Fibroblast of peridontal ligament (primary cell): ENCODE measurements at regions not wholly inside any gene's neighbourhood (a gene's known extent, or its start where the extent isn't known, plus 50 kb on each side); places are given as distances from the start of the nearest gene placed in this dataset.
A peak's percentile ranks its signal among the peaks of the same experiment; 100 is the strongest.

ENCODE experiments used
- DNase-seq: peaks from one replicate; pipeline ENCODE4 v3.0.0-alpha.2; 2010; ENCODE audit errors: extremely low read depth

- DNase-seq = peak; percentile 72
Observed at GRCh38 chr7:91519241-91520158, 255.3 kb downstream of the FZD1 start.

GRCh38 chr7:91520645-91521044, 256.4 kb downstream of the FZD1 start:
- no peak for DNase-seq

GRCh38 chr7:91526404-91526803, 262.2 kb downstream of the FZD1 start:
- DNase-seq = no peak

- no peak for DNase-seq
Observed at GRCh38 chr7:91527460-91527859, 263.2 kb downstream of the FZD1 start.

- no peak for DNase-seq
Observed at GRCh38 chr7:91533996-91534395, 269.8 kb downstream of the FZD1 start.

GRCh38 chr7:91537260-91538152, 273.3 kb downstream of the FZD1 start:
- no peak for DNase-seq

GRCh38 chr7:91541641-91542040, 277.4 kb downstream of the FZD1 start:
- DNase-seq = peak; percentile 56

- no peak for DNase-seq
Observed at GRCh38 chr7:91543646-91544045, 279.4 kb downstream of the FZD1 start.

GRCh38 chr7:91549878-91550277, 285.6 kb downstream of the FZD1 start:
- DNase-seq = no peak

- no peak for DNase-seq
Observed at GRCh38 chr7:91550931-91551330, 286.7 kb downstream of the FZD1 start.

- DNase-seq = no peak
Observed at GRCh38 chr7:91551377-91552175, 287.3 kb downstream of the FZD1 start.

- no peak for DNase-seq
Observed at GRCh38 chr7:91553410-91553895, 289.2 kb downstream of the FZD1 start.

- DNase-seq = no peak
Observed at GRCh38 chr7:91554883-91555282, 290.6 kb downstream of the FZD1 start.

- DNase-seq = no peak
Observed at GRCh38 chr7:91556239-91556638, 292.0 kb downstream of the FZD1 start.

GRCh38 chr7:91556956-91557650, 292.9 kb downstream of the FZD1 start:
- DNase-seq = no peak

- peak; percentile 11 for DNase-seq
Observed at GRCh38 chr7:91557789-91558404, 293.7 kb downstream of the FZD1 start.

GRCh38 chr7:91559947-91560346, 295.7 kb downstream of the FZD1 start:
- DNase-seq = no peak

- no peak for DNase-seq
Observed at GRCh38 chr7:91564101-91564500, 299.9 kb downstream of the FZD1 start.

GRCh38 chr7:91564541-91564940, 300.3 kb downstream of the FZD1 start:
- no peak for DNase-seq
